GM13977 (cell line): ENCODE measurements at regions not wholly inside any gene's neighbourhood (a gene's known extent, or its start where the extent isn't known, plus 50 kb on each side); places are given as distances from the start of the nearest gene placed in this dataset.

Source experiments
- DNase-seq: peaks from one replicate; pipeline ENCODE4 v3.0.0; 2012; ENCODE audit warnings: low spot score
- in situ Hi-C: fragments of 300-500 bp; cut with MboI; formaldehyde crosslinking; loops from one replicate; pipeline ENCODE4 v1.12.0; 2022; ENCODE audit warnings: low sequenced_read_pairs, low pct_unique_long_range_greater_than_20kb, mixed read lengths, inconsistent platforms; ENCODE audit not compliant: unreplicated experiment
- TF ChIP-seq, protein P1 (sequence below): IDR thresholded peaks from 2 replicates; pipeline ENCODE4 v1.5.1; 2012; ENCODE audit warnings: mild to moderate bottlenecking, control low read depth; ENCODE audit not compliant: insufficient read depth; ENCODE audit errors: extremely low read depth, missing control alignments

DNA sequence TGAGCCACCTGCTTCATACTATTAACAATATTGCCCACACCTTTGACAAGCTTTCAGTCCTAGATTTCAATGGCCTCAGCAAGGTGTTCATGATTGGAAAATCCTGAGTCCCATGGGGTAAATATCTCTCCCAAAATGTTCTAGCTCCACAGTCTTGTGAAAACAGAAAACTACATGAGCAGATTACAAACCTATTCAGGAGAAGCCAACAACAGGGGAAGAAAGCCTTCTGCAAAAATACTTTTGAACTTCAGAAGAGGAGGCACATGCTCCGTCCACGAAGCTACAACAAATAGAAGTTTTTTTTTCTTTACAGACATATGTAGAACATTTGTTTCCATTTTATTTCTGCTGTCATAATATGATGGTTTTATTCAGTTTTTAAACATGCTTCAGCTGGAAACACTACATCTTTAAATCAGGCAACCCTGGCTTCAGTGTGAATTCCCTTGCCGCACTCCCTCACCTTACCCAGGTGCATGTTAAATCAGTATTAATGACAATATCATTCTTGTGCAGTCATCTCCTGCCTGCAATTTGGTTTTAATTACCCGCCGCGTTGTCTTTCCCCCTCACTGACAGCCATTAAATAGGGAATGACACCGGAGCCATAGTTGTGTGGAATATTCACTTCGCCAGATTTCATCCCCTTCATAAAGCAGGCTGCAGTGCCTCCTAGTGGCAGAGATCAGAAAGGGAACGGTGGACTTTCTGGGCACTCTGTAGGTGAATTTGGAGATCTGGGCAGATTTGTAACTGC, 725.5 kb upstream of the ARRDC4 start:
- TF ChIP-seq, protein P1, sequence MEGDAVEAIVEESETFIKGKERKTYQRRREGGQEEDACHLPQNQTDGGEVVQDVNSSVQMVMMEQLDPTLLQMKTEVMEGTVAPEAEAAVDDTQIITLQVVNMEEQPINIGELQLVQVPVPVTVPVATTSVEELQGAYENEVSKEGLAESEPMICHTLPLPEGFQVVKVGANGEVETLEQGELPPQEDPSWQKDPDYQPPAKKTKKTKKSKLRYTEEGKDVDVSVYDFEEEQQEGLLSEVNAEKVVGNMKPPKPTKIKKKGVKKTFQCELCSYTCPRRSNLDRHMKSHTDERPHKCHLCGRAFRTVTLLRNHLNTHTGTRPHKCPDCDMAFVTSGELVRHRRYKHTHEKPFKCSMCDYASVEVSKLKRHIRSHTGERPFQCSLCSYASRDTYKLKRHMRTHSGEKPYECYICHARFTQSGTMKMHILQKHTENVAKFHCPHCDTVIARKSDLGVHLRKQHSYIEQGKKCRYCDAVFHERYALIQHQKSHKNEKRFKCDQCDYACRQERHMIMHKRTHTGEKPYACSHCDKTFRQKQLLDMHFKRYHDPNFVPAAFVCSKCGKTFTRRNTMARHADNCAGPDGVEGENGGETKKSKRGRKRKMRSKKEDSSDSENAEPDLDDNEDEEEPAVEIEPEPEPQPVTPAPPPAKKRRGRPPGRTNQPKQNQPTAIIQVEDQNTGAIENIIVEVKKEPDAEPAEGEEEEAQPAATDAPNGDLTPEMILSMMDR: peak; percentile 71
- in situ Hi-C loops: no loop called here
- DNase-seq: peak; percentile 35

DNA sequence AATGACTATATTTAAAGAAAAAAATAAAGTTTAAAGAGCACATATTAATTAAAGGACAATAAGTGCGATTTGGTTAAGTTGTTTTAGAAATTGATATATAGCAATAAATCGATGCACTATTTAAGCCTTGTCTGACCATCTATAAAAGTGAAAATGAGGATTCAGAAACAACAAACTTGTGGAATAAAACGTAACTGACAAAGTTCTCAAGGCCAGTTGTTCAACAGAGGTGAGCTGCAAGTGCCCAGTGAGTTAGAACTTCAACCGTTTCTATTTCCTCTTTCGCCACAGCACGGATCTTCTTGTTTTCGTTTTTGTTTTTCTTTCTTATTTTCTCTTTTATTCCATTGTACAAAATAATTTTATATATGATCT, 724.9 kb upstream of the ARRDC4 start:
- in situ Hi-C loops: no loop called here
- TF ChIP-seq, protein P1: no peak
- no peak for DNase-seq

DNA sequence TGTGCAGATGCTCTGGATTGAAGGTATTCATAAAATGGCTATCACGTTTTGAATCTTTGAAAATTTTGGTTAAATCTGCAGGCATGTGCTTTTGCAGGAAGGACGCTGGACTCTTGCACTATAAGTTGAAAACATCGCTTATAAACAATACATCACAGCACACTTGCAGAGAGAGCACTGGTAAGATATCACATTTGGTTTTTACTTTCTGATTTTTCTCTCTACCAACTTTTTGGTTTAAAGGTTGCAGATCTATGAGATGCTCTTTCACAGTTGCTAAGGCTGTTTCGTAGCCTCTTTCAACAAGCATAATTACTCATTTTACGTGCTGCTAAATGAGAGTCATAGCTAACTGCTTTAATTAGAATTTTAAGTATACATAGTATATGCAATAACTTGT, 724.4 kb upstream of the ARRDC4 start:
- TF ChIP-seq, protein P1: no peak
- in situ Hi-C loops: no loop called here

DNA sequence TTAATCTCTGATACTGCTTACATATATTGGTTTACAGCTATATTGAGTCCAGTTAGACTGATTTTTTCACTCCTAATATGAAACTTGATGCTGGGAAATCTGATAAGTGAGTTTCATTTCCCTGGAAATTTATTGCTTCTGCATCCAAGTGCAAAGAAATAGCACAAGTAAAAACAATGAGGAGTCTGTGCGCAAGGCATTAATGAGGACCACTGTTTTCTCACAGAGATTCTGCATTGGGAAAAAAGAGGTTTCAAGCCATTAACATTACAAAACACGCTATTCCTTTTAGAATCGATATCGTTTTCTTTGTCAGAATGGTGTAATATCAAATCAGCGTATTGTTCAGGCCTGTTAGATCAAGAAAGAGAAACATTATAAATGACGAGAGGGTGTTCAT, 723.3 kb upstream of the ARRDC4 start:
- TF ChIP-seq, protein P1: no peak
- in situ Hi-C loops: no loop called here
- no peak for DNase-seq

More for the DNA sequence above, 724.4 kb upstream of the ARRDC4 start:
- no peak for DNase-seq

DNA sequence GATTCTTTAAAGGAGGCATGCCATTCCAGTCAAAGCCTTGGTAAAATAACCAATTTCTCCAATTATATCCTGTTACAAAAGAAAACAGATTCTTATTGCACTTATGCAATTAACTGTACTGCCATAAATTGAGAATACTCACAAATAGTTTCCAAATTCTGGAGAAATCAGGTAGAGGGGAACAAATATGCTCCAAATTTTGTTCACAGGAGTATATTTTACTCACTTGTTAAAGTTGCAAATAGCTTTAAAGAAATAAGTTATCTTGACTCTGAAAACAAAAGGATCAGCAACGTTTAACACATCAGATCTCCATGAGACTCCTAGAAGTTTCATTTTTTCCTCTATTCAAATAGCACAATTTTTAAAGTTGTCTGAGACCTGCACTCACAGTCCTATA, 712.1 kb upstream of the ARRDC4 start:
- in situ Hi-C loops: no loop called here
- TF ChIP-seq, protein P1: no peak
- no peak for DNase-seq

DNA sequence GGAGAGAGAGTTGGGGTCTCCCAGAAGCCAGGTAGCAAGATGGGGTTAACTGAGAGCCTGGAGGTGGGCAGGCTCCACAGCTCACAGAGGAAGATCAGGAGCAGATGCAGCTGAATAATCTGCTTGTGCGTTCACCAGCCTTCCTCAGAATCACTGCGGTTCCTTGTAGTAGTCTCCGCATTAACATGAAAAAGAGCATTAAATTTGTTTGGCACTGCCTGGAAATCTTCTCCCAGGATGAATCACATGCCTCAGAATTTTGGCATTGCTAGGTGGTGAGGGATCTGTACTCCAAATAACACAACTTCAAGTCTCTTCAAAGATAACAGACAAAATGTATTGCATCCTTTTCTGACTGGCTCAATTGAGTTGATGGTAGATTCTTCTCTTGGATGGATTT, 700.6 kb upstream of the ARRDC4 start:
- TF ChIP-seq, protein P1: no peak
- in situ Hi-C loops: no loop called here
- no peak for DNase-seq

DNA sequence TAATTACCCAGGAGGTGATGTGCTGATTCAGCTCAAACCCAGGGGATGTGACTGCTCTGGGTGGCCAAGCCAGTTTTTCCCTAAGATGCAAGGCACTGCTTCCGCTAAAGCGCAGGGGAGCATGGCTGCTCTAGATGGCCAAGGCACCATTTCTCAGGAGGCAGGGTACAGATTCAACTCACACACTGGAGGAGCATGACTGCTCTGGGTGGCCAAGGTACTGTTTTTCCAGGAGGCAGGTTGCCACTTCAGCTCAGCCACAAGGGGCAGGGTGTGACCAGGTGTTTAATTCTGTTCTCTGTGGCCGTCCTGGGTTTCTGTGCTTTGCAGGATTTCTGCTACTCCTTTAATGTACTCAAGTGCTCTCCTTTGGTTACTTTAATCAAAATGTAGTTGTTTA, 659.3 kb upstream of the ARRDC4 start:
- in situ Hi-C loops: no loop called here
- TF ChIP-seq, protein P1: no peak
- no peak for DNase-seq
